Heart right ventricle (tissue), 16 donors: ENCODE measurements at regions not wholly inside any gene's neighbourhood (a gene's known extent, or its start where the extent isn't known, plus 50 kb on each side); places are given as distances from the start of the nearest gene placed in this dataset.

ENCODE experiments used
- ATAC-seq, 8 donors: fragments of 200-7000 bp; cut with Tn5 transposase; one replicate each; pipeline ENCODE4 v1.9.1; 2020; ENCODE audit warnings: mild to moderate bottlenecking in 8 of 8, moderate library complexity in 8 of 8, moderate number of reproducible peaks in 1 of 8
- DNase-seq, 2 donors: peaks; one replicate each; pipeline ENCODE4 v3.0.0-alpha.2; 2020
- H3K27ac ChIP-seq, 10 donors: fragments of 200-600 bp; sonication (generic) in 2 of 10; one replicate each; pipeline versions ENCODE4 v1.5.0 to v1.8.0; 2020 to 2022; ENCODE audit warnings: mild to moderate bottlenecking in 3 of 10
- H3K27me3 ChIP-seq, 7 donors: fragments of 200-600 bp; one replicate each; pipeline ENCODE4 v1.8.0; 2021 to 2022; ENCODE audit warnings: mild to moderate bottlenecking in 2 of 7
- H3K36me3 ChIP-seq, 9 donors: fragments of 200-600 bp; sonication (generic) in 1 of 9; one replicate each; pipeline versions ENCODE4 v1.5.0 to v1.8.0; 2020 to 2022; ENCODE audit warnings: mild to moderate bottlenecking in 2 of 9
- H3K4me1 ChIP-seq, 9 donors: fragments of 200-600 bp; sonication (generic) in 1 of 9; one replicate each; pipeline versions ENCODE4 v1.5.0 to v1.8.0; 2020 to 2022; ENCODE audit warnings: mild to moderate bottlenecking in 4 of 9
- H3K4me3 ChIP-seq, 10 donors: fragments of 200-600 bp; sonication (generic) in 2 of 10; one replicate each; pipeline versions ENCODE4 v1.5.0 to v1.8.0; 2020 to 2022; ENCODE audit warnings: mild to moderate bottlenecking in 7 of 10, moderate library complexity in 2 of 10
- H3K9me3 ChIP-seq, 11 donors: fragments of 200-600 bp in 10 of 11; sonication (generic) in 2 of 11; one replicate each; pipeline versions ENCODE4 v1.5.0 to v1.8.0; 2013 to 2022; ENCODE audit warnings: mild to moderate bottlenecking in 2 of 11, control low read depth in 1 of 11, moderate library complexity in 1 of 11
- CTCF ChIP-seq, 9 donors: fragments of 200-600 bp; sonication (generic) in 2 of 9; IDR thresholded peaks; one replicate each; pipeline versions ENCODE4 v1.5.0 to v1.8.0; 2021 to 2022; ENCODE audit warnings: antibody characterized with exemption in 9 of 9, mild to moderate bottlenecking in 5 of 9, moderate library complexity in 1 of 9
- WGBS, 2 donors: extraction: QIAGEN DNeasy Blood & Tissue Kit; methylation state at CpG; one replicate each; pipeline ENCODE4 v1.1.7; 2013; ENCODE audit warnings: inconsistent platforms in 1 of 2; 5-methylcytosine and 5-hydroxymethylcytosine counted together
- intact Hi-C, 10 donors: fragments of 100-400 bp; cut with DNase I; formaldehyde crosslinking; loops; one replicate each; pipeline versions ENCODE4 v1.11.1 to v1.14.2; 2022
- donor health status: Arrhythmogenic right ventricular cardiomyopathy.
- donor health status: ischemic (EF 13 %, LVEDD 7.1; RV severe dilation, severe dysfunction).
- donor health status: healthy with polysubstance abuse.
- donor health status: DM: no; HTN: yes; CAD: no.
- donor health status: DM: no; HTN: no; CAD: no.
- donor health status: ischemic (EF 25% LVEDD 6.9; RV normal size, moderate dysfunction).
- donor health status: ischemic (EF 25% LVEDD 5.7; RV mildly dilated, moderate dysfunction).
- donor health status: healthy.
- donor health status: DM: yes; HTN: yes; CAD: no.
- donor health status: Ischemic cardiomyopathy.
- donor health status: ischemic (EF 35%, LVEDD 5.7; RV mildly dilated, moderate dysfunction).
- donor health status: nonischemic (EF 11% LVEDD 7.7; RV severe dilation, severe dysfunction).
- donor health status: DM: yes; HTN: yes; CAD: no.
- donor health status: PGD.
- donor health status: ischemic (EF 29% LVEDD 5.4; RV normal size, mild dysfunction).
- donor health status: nonischemic (EF 23%, LVEDD 6.1; RV moderate dilation, normal function).

- no peaks in the 10 kb centered on the region for H3K27me3 ChIP-seq
- no peak for DNase-seq
- no peaks in the 10 kb centered on the region for H3K4me1 ChIP-seq
- no peaks in the 10 kb centered on the region for H3K36me3 ChIP-seq
- H3K9me3 ChIP-seq = no peaks in the 10 kb centered on the region
- intact Hi-C loops = no loop called here
- no peak for TF ChIP-seq CTCF (IDR thresholded peaks at IDR 0.05)
- no peak for ATAC-seq
- 56 to 61% methylated on average over 5 of the region's 5 CpGs for WGBS, 2 donors
- H3K4me3 ChIP-seq = no peak overlapping the region
- no peak overlapping the region for H3K27ac ChIP-seq
Observed at GRCh38 chr6:50952092-50952907, 133.6 kb downstream of the TFAP2B start.

GRCh38 chr6:50956014-50956413, 137.3 kb downstream of the TFAP2B start:
- H3K27me3 ChIP-seq = peaks cover 0 to 6% (median 0%) of the 10 kb centered on the region in 7 donors
- no peaks in the 10 kb centered on the region for H3K36me3 ChIP-seq
- no peaks in the 10 kb centered on the region for H3K9me3 ChIP-seq
- WGBS, 2 donors = 79 to 85% methylated on average over 6 of the region's 6 CpGs
- no peak overlapping the region for H3K27ac ChIP-seq
- no peaks in the 10 kb centered on the region for H3K4me1 ChIP-seq
- ATAC-seq (no peak), DNase-seq (no peak)
- TF ChIP-seq CTCF (IDR thresholded peaks at IDR 0.05) = no peak
- intact Hi-C loops = no loop called here
- no peak overlapping the region for H3K4me3 ChIP-seq

- intact Hi-C loops = no loop called here
- DNase-seq (no peak), ATAC-seq (no peak)
- TF ChIP-seq CTCF (IDR thresholded peaks at IDR 0.05) = no peak
- H3K36me3 ChIP-seq = no peaks in the 10 kb centered on the region
- WGBS, 2 donors = 94 to 97% methylated on average over 1 of the region's 1 CpG
- H3K27ac ChIP-seq = no peak overlapping the region
- H3K4me3 ChIP-seq = no peak overlapping the region
- no peaks in the 10 kb centered on the region for H3K9me3 ChIP-seq
- H3K4me1 ChIP-seq = no peaks in the 10 kb centered on the region
- H3K27me3 ChIP-seq = peaks cover 0 to 6% (median 0%) of the 10 kb centered on the region in 7 donors
Observed at GRCh38 chr6:50958148-50958697, 139.6 kb downstream of the TFAP2B start.

GRCh38 chr6:50959081-50959641, 140.5 kb downstream of the TFAP2B start:
- Histone ChIP-seq H3K27me3 (peaks cover 0 to 6% (median 0%) of the 10 kb centered on the region in 7 donors), H3K4me1 (no peaks in the 10 kb centered on the region), H3K36me3 (no peaks in the 10 kb centered on the region), H3K9me3 (no peaks in the 10 kb centered on the region), H3K4me3 (no peak overlapping the region), H3K27ac (no peak overlapping the region)
- DNase-seq (no peak), ATAC-seq (no peak)
- no peak for TF ChIP-seq CTCF (IDR thresholded peaks at IDR 0.05)
- intact Hi-C loops = no loop called here
- 40 to 45% methylated on average over 4 of the region's 4 CpGs for WGBS, 2 donors
